Endothelial cell of umbilical vein (primary cell): ENCODE measurements at regions not wholly inside any gene's neighbourhood (a gene's known extent, or its start where the extent isn't known, plus 50 kb on each side); places are given as distances from the start of the nearest gene placed in this dataset.

Experiments used
- BruUV-seq: library from RNA; stranded (reverse); fragments of 400-500 nt; replicated peaks from 2 replicates; lab custom pipeline; 2021; lab: Mats Ljungman, UMichigan
- CTCF ChIA-PET: fragments of 300-600, 350-600 bp; sonication (Branson Sonifier 250); formaldehyde crosslinking; loops from one replicate; lab custom pipeline; 2021; ENCODE audit warnings: antibody characterized with exemption, inconsistent platforms; lab: Charles Lee
- POLR2A ChIA-PET: fragments of 300-600, 350-600 bp; sonication (Branson Sonifier 250); formaldehyde crosslinking; loops from one replicate; lab custom pipeline; 2021; ENCODE audit warnings: antibody characterized with exemption, inconsistent platforms; lab: Charles Lee
- DNase-seq: peaks from one replicate; pipeline ENCODE4 v3.0.0-alpha.2; 2011; ENCODE audit warnings: low read depth, low spot score
- FAIRE-seq: peaks from 2 replicates; lab custom pipeline; 2011; peaks lifted over from hg19 to GRCh38; lab: Jason Lieb, UNC
- H2AFZ ChIP-seq: 2 replicates; pipeline ENCODE4 v1.6.0; 2012; ENCODE audit warnings: low read depth, low read length, control low read depth, inconsistent platforms
- H3K27ac ChIP-seq: 2 replicates; pipeline ENCODE4 v1.5.1; 2011; ENCODE audit warnings: low read depth, mild to moderate bottlenecking, control low read depth, low read length, moderate library complexity; ENCODE audit not compliant: insufficient read depth
- H3K27me3 ChIP-seq, 2 experiments: 2 replicates each; pipeline versions ENCODE4 v1.6.0 to v1.6.1; 2011; ENCODE audit warnings: low read length in 2 of 2, mixed read lengths in 1 of 2; ENCODE audit not compliant: control insufficient read depth in 2 of 2, insufficient read depth in 2 of 2
- H3K36me3 ChIP-seq, 2 experiments: 2 replicates in 1 of 2; 3 replicates in 1 of 2; pipeline ENCODE4 v1.5.1; 2011; ENCODE audit warnings: low read length in 2 of 2, mild to moderate bottlenecking in 1 of 2, moderate library complexity in 1 of 2; ENCODE audit not compliant: control insufficient read depth in 2 of 2, insufficient read depth in 2 of 2; ENCODE audit errors: extremely low read depth in 1 of 2
- H3K4me1 ChIP-seq: 3 replicates; pipeline ENCODE4 v1.5.1; 2011; ENCODE audit warnings: mild to moderate bottlenecking, low read length; ENCODE audit not compliant: control insufficient read depth, insufficient read depth; ENCODE audit errors: extremely low read depth
- H3K4me2 ChIP-seq: 2 replicates; pipeline ENCODE4 v1.6.1; 2011; ENCODE audit warnings: low read length, control low read depth, mixed read lengths; ENCODE audit not compliant: insufficient read depth
- H3K4me3 ChIP-seq, 3 experiments: fragments of 200-600 bp in 1 of 3; sonication (generic), shearing (Covaris generic) in 1 of 3; replicated peaks in 1 of 3; 2 replicates each; pipeline ENCODE4 v1.5.1; 2011 to 2016; ENCODE audit warnings: control low read depth in 3 of 3, low read length in 3 of 3, mild to moderate bottlenecking in 2 of 3, inconsistent platforms in 1 of 3, low read depth in 1 of 3, moderate library complexity in 1 of 3; ENCODE audit not compliant: insufficient read depth in 1 of 3
- H3K79me2 ChIP-seq: 2 replicates; pipeline ENCODE4 v1.6.0; 2012; ENCODE audit warnings: low read length, inconsistent platforms; ENCODE audit not compliant: control insufficient read depth, insufficient read depth
- H3K9ac ChIP-seq: replicated peaks from 2 replicates; pipeline ENCODE3; 2011; ENCODE audit warnings: low read length, control low read depth; ENCODE audit not compliant: insufficient read depth; ENCODE audit errors: extremely low read depth
- H3K9me1 ChIP-seq: replicated peaks from 3 replicates; pipeline ENCODE4 v1.6.0; 2011; ENCODE audit warnings: mild to moderate bottlenecking, low read length; ENCODE audit not compliant: control insufficient read depth, insufficient read depth; ENCODE audit errors: extremely low read depth
- H3K9me3 ChIP-seq: replicated peaks from 2 replicates; pipeline ENCODE4 v1.5.1; 2012; ENCODE audit warnings: low read length, inconsistent platforms; ENCODE audit not compliant: control insufficient read depth, insufficient read depth
- H4K20me1 ChIP-seq: replicated peaks from 2 replicates; pipeline ENCODE3; 2011; ENCODE audit warnings: mild to moderate bottlenecking, low read length; ENCODE audit not compliant: control insufficient read depth, insufficient read depth; ENCODE audit errors: extremely low read depth
- EZH2 ChIP-seq: IDR thresholded peaks from 2 replicates; pipeline ENCODE4 v1.6.1; 2012; ENCODE audit warnings: borderline replicate concordance, low read depth, mild to moderate bottlenecking, moderate library complexity, low read length, inconsistent platforms; ENCODE audit not compliant: severe bottlenecking
- FOS ChIP-seq: IDR thresholded peaks from 2 replicates; pipeline ENCODE4 v1.6.1; 2011; ENCODE audit warnings: mild to moderate bottlenecking, low read length, moderate library complexity, borderline replicate concordance; ENCODE audit not compliant: insufficient read depth
- GATA2 ChIP-seq: IDR thresholded peaks from 2 replicates; pipeline ENCODE4 v1.7.0; 2011; ENCODE audit warnings: low read depth, mild to moderate bottlenecking, moderate library complexity, mixed read lengths, low read length; ENCODE audit not compliant: insufficient read length, insufficient read depth
- JUN ChIP-seq: IDR thresholded peaks from 2 replicates; pipeline ENCODE4 v1.6.1; 2011; ENCODE audit warnings: borderline replicate concordance, low read depth; ENCODE audit not compliant: insufficient read length, insufficient read depth
- MYC ChIP-seq: IDR thresholded peaks from one replicate; pipeline ENCODE4 v1.6.1; 2011; ENCODE audit warnings: mild to moderate bottlenecking, low read depth, low read length
- POLR2A ChIP-seq: IDR thresholded peaks from 2 replicates; pipeline ENCODE4 v1.6.1; 2012; ENCODE audit warnings: low read depth, mild to moderate bottlenecking, control low read depth, low read length
- POLR2AphosphoS5 ChIP-seq: IDR thresholded peaks from 2 replicates; pipeline ENCODE4 v1.6.1; 2012; ENCODE audit warnings: low read depth, mild to moderate bottlenecking, control low read depth, low read length, moderate library complexity; ENCODE audit not compliant: insufficient read depth
- dilution Hi-C: fragments of 300-500 bp; cut with MboI; formaldehyde crosslinking; loops from one replicate; pipeline ENCODE4 v1.15.0; 2019; ENCODE audit warnings: low sequenced_read_pairs; ENCODE audit not compliant: extremely low pct_ligation_motif_present
- intact Hi-C: fragments of 100-400 bp; cut with micrococcal nuclease; formaldehyde crosslinking; loops from one replicate; pipeline ENCODE4 v1.10.0; 2022
- TF ChIP-seq, protein P1 (sequence below), 2 donors: IDR thresholded peaks; 1 replicate in 1 of 2; 2 replicates in 1 of 2; pipeline ENCODE4 v1.5.1; 2011; ENCODE audit warnings: low read length in 2 of 2, mild to moderate bottlenecking in 2 of 2, moderate library complexity in 2 of 2, control low read depth in 1 of 2, inconsistent platforms in 1 of 2, low read depth in 1 of 2; ENCODE audit not compliant: insufficient read depth in 1 of 2; ENCODE audit errors: extremely low read depth in 1 of 2
- TF ChIP-seq, protein P2 (sequence below): IDR thresholded peaks from 2 replicates; pipeline ENCODE4 v1.6.1; 2011; ENCODE audit not compliant: insufficient read depth, insufficient read length

DNA sequence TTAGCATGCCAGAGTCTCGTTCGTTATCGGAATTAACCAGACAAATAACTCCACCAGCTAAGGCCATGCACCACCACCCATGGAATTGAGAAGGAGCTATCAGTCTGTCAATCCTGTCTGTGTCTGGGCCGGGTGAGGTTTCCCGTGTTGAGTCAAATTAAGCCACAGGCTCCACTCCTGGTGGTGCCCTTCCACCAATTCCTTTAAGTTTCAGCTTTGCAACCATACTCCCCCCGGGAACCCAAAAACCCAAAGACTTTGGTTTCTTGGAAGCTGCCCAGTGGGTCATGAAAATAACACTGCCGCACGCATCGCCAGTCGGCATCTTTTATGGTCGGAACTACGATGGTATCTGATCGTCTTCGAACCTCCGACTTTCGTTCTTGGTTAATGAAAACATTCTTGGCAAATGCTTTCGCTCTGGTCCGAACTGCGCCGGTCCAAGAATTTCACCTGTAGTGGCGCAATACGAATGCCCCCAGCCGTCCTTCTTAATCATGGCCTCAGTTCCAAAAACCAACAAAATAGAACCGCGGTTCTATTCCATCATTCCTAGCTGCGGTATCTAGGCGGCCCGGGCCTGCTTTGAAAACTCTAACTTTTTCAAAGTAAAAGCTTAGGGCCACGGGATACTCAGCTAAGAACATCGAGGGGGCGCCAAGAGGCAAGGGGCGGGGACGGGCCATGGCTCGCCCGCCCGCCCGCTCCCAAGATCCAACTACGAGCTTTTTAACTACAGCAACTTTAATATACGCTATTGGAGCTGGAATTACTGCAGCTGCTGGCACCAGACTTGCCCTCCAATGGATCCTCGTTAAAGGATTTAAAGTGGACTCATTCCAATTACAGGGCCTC lies 1958.5 kb upstream of the DEFB115 start:
- TF ChIP-seq POLR2A: no peak
- no peak for DNase-seq
- Histone ChIP-seq H3K36me3 (no peaks in the 10 kb centered on the region), H3K4me3 (no peak overlapping the region), H3K9ac (no peak overlapping the region), H3K4me1 (no peaks in the 10 kb centered on the region), H3K79me2 (no peaks in the 10 kb centered on the region), H3K4me2 (no peak overlapping the region), H3K27ac (no peak overlapping the region), H3K27me3 (no peaks in the 10 kb centered on the region), H4K20me1 (no peaks in the 10 kb centered on the region), H3K9me3 (peaks cover 7% of the 10 kb centered on the region), H3K9me1 (no peaks in the 10 kb centered on the region), H2AFZ (no peak overlapping the region)
- no peak for FAIRE-seq
- dilution Hi-C loops (no loop called here), intact Hi-C loops (no loop called here)
- ChIA-PET POLR2A (no interaction called here), CTCF (no interaction called here)
- BruUV-seq: no TSS peak

DNA sequence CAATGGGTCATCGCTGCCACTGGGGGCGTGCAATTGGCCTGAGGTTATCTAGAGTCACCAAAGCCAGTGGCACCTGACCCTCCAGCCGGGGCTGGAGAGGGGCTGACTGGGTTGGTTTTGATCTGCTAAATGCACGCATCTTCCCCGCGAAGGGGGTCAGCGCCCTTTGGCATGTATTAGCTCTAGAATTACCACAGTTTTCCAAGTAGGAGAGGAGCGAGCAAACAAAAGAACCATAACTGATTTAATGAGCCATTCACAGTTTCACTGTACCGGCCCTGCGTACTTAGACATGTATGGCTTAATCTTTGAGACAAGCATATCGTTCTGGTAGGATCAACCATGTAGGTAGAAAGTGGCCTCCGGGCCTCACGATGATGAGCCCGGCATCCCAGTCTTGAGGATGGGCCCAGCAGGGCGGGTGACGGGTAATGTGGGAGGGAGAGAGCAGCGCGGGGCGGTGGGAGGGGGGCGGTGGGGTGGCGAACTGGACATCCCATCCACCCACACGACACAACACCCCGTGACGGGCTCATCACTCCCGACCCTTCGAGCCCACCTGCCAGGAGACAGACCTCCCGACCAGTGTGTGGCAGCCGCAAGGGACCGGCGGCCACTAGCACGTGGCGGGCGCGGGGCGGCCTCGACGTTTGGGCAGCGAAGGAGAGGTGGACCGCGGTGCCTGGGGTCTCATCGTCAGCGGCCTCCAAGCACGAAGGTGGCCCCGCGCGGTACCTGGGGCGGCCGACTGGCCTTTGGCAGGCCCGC lies 1957.5 kb upstream of the DEFB115 start:
- TF ChIP-seq, protein P1, sequence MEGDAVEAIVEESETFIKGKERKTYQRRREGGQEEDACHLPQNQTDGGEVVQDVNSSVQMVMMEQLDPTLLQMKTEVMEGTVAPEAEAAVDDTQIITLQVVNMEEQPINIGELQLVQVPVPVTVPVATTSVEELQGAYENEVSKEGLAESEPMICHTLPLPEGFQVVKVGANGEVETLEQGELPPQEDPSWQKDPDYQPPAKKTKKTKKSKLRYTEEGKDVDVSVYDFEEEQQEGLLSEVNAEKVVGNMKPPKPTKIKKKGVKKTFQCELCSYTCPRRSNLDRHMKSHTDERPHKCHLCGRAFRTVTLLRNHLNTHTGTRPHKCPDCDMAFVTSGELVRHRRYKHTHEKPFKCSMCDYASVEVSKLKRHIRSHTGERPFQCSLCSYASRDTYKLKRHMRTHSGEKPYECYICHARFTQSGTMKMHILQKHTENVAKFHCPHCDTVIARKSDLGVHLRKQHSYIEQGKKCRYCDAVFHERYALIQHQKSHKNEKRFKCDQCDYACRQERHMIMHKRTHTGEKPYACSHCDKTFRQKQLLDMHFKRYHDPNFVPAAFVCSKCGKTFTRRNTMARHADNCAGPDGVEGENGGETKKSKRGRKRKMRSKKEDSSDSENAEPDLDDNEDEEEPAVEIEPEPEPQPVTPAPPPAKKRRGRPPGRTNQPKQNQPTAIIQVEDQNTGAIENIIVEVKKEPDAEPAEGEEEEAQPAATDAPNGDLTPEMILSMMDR (IDR thresholded peaks at IDR 0.05; ENCODE audit: extremely low read depth in 1 of 2, insufficient read depth in 1 of 2, low read depth in 1 of 2, low read length in 2 of 2): no peak
- TF ChIP-seq FOS (no peak), EZH2 (no peak), MYC (no peak), GATA2 (no peak), POLR2A (no peak), POLR2AphosphoS5 (no peak), JUN (no peak)
- TF ChIP-seq, protein P2, sequence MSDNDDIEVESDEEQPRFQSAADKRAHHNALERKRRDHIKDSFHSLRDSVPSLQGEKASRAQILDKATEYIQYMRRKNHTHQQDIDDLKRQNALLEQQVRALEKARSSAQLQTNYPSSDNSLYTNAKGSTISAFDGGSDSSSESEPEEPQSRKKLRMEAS: no peak
- dilution Hi-C loops: no loop called here
- intact Hi-C loops: no loop called here
- ChIA-PET POLR2A (no interaction called here), CTCF (no interaction called here)
- Histone ChIP-seq H3K27ac (no peak overlapping the region), H4K20me1 (no peaks in the 10 kb centered on the region), H3K36me3 (no peaks in the 10 kb centered on the region), H3K9ac (no peak overlapping the region), H3K79me2 (no peaks in the 10 kb centered on the region), H3K9me3 (peaks cover 7% of the 10 kb centered on the region), H3K9me1 (no peaks in the 10 kb centered on the region), H3K4me3 (no peak overlapping the region), H2AFZ (no peak overlapping the region), H3K4me1 (no peaks in the 10 kb centered on the region), H3K4me2 (no peak overlapping the region), H3K27me3 (no peaks in the 10 kb centered on the region)
- DNase-seq: no peak
- FAIRE-seq: no peak
- no TSS peak for BruUV-seq
